ENCODE measurements at regions not wholly inside any gene's neighbourhood (a gene's known extent, or its start where the extent isn't known, plus 50 kb on each side); places are given as distances from the start of the nearest gene placed in this dataset.

DNA sequence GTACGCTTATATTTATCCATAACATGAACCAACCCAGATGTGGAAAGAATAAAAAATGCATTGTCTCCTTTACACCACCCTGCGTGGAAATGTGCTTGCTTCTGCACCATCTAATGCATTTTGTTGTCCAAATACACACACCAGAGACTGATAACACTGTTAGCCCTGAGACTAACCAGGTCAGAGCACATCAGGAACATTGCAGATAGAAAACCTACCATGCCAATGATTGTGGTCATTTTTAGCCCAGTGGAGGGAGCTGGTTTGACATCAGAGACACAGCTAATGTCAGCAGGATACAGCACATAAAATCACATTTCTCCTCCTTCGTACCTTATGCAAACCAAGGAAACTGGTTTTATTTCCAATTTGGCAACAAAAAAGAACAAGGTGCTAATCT lies 528.7 kb downstream of the DOK5 start:
- Histone ChIP-seq H3K79me2 (replicated peaks; ENCODE audit: insufficient read depth) (no peaks in the 10 kb centered on the region), H3K4me1 (ENCODE audit: insufficient read depth) (no peaks in the 10 kb centered on the region), H3K9me2 (ENCODE audit: insufficient read depth) (no peaks in the 10 kb centered on the region), H3K27me3 (ENCODE audit: insufficient read depth) (no peaks in the 10 kb centered on the region), H4K20me1 (replicated peaks; ENCODE audit: insufficient read depth) (no peaks in the 10 kb centered on the region), H3K4me3 (no peak overlapping the region), H3F3A (replicated peaks; ENCODE audit: low read depth) (no peaks in the 10 kb centered on the region), H3K4me2 (no peak overlapping the region), H3K27ac (ENCODE audit: low read depth) (no peak overlapping the region), H3K36me3 (ENCODE audit: insufficient read depth) (peaks cover 10% of the 10 kb centered on the region), H2AFZ (no peak overlapping the region)
- Mint-ChIP-seq H3K36me3 (ENCODE audit: low read depth) (peaks cover 43% of the 10 kb centered on the region), H3K27ac (no peak overlapping the region), H3K4me3 (no peak overlapping the region), H3K27me3 (ENCODE audit: insufficient read depth, low read depth, poor library complexity) (no peaks in the 10 kb centered on the region), H3K4me1 (no peaks in the 10 kb centered on the region), H3K9me3 (peaks cover 93% of the 10 kb centered on the region)
- DNase-seq (ENCODE audit: low spot score) (no peak), ATAC-seq (no peak)
- no peak for TF ChIP-seq EZH2 (IDR thresholded peaks at IDR 0.05; ENCODE audit: low read depth, unreplicated experiment)
- TF ChIP-seq, protein P1, sequence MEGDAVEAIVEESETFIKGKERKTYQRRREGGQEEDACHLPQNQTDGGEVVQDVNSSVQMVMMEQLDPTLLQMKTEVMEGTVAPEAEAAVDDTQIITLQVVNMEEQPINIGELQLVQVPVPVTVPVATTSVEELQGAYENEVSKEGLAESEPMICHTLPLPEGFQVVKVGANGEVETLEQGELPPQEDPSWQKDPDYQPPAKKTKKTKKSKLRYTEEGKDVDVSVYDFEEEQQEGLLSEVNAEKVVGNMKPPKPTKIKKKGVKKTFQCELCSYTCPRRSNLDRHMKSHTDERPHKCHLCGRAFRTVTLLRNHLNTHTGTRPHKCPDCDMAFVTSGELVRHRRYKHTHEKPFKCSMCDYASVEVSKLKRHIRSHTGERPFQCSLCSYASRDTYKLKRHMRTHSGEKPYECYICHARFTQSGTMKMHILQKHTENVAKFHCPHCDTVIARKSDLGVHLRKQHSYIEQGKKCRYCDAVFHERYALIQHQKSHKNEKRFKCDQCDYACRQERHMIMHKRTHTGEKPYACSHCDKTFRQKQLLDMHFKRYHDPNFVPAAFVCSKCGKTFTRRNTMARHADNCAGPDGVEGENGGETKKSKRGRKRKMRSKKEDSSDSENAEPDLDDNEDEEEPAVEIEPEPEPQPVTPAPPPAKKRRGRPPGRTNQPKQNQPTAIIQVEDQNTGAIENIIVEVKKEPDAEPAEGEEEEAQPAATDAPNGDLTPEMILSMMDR (conservative IDR thresholded peaks at IDR 0.05; ENCODE audit: low read depth in 2 of 2), result no peak
- TF ChIP-seq ZNF114 (CRISPR knock-in tag; IDR thresholded peaks at IDR 0.05), result no peak
- TF ChIP-seq EZH2phosphoT487 (IDR thresholded peaks at IDR 0.05; ENCODE audit: unreplicated experiment), result no peak
- TF ChIP-seq NANOG (IDR thresholded peaks at IDR 0.05; ENCODE audit: borderline replicate concordance), result no peak
- TF ChIP-seq POLR2AphosphoS5 (IDR thresholded peaks at IDR 0.05; ENCODE audit: low read depth), result no peak
- TF ChIP-seq, protein P2, sequence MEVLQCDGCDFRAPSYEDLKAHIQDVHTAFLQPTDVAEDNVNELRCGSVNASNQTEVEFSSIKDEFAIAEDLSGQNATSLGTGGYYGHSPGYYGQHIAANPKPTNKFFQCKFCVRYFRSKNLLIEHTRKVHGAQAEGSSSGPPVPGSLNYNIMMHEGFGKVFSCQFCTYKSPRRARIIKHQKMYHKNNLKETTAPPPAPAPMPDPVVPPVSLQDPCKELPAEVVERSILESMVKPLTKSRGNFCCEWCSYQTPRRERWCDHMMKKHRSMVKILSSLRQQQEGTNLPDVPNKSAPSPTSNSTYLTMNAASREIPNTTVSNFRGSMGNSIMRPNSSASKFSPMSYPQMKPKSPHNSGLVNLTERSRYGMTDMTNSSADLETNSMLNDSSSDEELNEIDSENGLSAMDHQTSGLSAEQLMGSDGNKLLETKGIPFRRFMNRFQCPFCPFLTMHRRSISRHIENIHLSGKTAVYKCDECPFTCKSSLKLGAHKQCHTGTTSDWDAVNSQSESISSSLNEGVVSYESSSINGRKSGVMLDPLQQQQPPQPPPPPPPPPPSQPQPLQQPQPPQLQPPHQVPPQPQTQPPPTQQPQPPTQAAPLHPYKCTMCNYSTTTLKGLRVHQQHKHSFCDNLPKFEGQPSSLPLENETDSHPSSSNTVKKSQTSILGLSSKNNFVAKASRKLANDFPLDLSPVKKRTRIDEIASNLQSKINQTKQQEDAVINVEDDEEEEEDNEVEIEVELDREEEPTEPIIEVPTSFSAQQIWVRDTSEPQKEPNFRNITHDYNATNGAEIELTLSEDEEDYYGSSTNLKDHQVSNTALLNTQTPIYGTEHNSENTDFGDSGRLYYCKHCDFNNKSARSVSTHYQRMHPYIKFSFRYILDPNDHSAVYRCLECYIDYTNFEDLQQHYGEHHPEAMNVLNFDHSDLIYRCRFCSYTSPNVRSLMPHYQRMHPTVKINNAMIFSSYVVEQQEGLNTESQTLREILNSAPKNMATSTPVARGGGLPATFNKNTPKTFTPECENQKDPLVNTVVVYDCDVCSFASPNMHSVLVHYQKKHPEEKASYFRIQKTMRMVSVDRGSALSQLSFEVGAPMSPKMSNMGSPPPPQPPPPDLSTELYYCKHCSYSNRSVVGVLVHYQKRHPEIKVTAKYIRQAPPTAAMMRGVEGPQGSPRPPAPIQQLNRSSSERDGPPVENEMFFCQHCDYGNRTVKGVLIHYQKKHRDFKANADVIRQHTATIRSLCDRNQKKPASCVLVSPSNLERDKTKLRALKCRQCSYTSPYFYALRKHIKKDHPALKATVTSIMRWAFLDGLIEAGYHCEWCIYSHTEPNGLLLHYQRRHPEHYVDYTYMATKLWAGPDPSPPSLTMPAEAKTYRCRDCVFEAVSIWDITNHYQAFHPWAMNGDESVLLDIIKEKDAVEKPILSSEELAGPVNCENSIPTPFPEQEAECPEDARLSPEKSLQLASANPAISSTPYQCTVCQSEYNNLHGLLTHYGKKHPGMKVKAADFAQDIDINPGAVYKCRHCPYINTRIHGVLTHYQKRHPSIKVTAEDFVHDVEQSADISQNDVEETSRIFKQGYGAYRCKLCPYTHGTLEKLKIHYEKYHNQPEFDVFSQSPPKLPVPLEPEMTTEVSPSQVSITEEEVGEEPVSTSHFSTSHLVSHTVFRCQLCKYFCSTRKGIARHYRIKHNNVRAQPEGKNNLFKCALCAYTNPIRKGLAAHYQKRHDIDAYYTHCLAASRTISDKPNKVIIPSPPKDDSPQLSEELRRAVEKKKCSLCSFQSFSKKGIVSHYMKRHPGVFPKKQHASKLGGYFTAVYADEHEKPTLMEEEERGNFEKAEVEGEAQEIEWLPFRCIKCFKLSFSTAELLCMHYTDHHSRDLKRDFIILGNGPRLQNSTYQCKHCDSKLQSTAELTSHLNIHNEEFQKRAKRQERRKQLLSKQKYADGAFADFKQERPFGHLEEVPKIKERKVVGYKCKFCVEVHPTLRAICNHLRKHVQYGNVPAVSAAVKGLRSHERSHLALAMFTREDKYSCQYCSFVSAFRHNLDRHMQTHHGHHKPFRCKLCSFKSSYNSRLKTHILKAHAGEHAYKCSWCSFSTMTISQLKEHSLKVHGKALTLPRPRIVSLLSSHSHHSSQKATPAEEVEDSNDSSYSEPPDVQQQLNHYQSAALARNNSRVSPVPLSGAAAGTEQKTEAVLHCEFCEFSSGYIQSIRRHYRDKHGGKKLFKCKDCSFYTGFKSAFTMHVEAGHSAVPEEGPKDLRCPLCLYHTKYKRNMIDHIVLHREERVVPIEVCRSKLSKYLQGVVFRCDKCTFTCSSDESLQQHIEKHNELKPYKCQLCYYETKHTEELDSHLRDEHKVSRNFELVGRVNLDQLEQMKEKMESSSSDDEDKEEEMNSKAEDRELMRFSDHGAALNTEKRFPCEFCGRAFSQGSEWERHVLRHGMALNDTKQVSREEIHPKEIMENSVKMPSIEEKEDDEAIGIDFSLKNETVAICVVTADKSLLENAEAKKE (CRISPR knock-in tag; IDR thresholded peaks at IDR 0.05), result no peak
- TF ChIP-seq ZNF331 (CRISPR knock-in tag; IDR thresholded peaks at IDR 0.05; ENCODE audit: low read depth), result no peak
- no peak for TF ChIP-seq CREB1 (CRISPR knock-in tag; IDR thresholded peaks at IDR 0.05; ENCODE audit: low read depth)
- TF ChIP-seq, protein P3, sequence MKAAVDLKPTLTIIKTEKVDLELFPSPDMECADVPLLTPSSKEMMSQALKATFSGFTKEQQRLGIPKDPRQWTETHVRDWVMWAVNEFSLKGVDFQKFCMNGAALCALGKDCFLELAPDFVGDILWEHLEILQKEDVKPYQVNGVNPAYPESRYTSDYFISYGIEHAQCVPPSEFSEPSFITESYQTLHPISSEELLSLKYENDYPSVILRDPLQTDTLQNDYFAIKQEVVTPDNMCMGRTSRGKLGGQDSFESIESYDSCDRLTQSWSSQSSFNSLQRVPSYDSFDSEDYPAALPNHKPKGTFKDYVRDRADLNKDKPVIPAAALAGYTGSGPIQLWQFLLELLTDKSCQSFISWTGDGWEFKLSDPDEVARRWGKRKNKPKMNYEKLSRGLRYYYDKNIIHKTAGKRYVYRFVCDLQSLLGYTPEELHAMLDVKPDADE (IDR thresholded peaks at IDR 0.05), result no peak
- TF ChIP-seq STAT1 (IDR thresholded peaks at IDR 0.05; ENCODE audit: unreplicated experiment), result no peak
- TF ChIP-seq, protein P4, sequence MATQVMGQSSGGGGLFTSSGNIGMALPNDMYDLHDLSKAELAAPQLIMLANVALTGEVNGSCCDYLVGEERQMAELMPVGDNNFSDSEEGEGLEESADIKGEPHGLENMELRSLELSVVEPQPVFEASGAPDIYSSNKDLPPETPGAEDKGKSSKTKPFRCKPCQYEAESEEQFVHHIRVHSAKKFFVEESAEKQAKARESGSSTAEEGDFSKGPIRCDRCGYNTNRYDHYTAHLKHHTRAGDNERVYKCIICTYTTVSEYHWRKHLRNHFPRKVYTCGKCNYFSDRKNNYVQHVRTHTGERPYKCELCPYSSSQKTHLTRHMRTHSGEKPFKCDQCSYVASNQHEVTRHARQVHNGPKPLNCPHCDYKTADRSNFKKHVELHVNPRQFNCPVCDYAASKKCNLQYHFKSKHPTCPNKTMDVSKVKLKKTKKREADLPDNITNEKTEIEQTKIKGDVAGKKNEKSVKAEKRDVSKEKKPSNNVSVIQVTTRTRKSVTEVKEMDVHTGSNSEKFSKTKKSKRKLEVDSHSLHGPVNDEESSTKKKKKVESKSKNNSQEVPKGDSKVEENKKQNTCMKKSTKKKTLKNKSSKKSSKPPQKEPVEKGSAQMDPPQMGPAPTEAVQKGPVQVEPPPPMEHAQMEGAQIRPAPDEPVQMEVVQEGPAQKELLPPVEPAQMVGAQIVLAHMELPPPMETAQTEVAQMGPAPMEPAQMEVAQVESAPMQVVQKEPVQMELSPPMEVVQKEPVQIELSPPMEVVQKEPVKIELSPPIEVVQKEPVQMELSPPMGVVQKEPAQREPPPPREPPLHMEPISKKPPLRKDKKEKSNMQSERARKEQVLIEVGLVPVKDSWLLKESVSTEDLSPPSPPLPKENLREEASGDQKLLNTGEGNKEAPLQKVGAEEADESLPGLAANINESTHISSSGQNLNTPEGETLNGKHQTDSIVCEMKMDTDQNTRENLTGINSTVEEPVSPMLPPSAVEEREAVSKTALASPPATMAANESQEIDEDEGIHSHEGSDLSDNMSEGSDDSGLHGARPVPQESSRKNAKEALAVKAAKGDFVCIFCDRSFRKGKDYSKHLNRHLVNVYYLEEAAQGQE (IDR thresholded peaks at IDR 0.05; ENCODE audit: unreplicated experiment), result no peak

Measured in GM23338 (cell line).